Right lobe of liver (tissue), 4 donors: ENCODE measurements at regions not wholly inside any gene's neighbourhood (a gene's known extent, or its start where the extent isn't known, plus 50 kb on each side); places are given as distances from the start of the nearest gene placed in this dataset.

Experiments
- CTCF ChIP-seq, 4 donors: fragments of 200-600 bp in 3 of 4; fragments of 450-650 bp in 1 of 4; IDR thresholded peaks; one replicate each; pipeline versions ENCODE4 v1.5.1 to v1.8.0; 2016 to 2022; ENCODE audit warnings: antibody characterized with exemption in 4 of 4, mild to moderate bottlenecking in 2 of 4
- POLR2A ChIP-seq: fragments of 450-650 bp; IDR thresholded peaks from one replicate; pipeline ENCODE4 v1.6.1; 2017; ENCODE audit warnings: antibody characterized with exemption, mild to moderate bottlenecking
- donor health status: DM: no; HTN: no; CAD: no.
- donor health status: DM: no; HTN: no; CAD: no.
- donor health status: DM: no; HTN: yes; CAD: no.

GRCh38 chr18:60259052-60259681 lies 113.4 kb downstream of the MC4R start:
- no peak for TF ChIP-seq CTCF (IDR thresholded peaks at IDR 0.05)
- no peak for TF ChIP-seq POLR2A
